HCT116 (cell line): ENCODE measurements at regions not wholly inside any gene's neighbourhood (a gene's known extent, or its start where the extent isn't known, plus 50 kb on each side); places are given as distances from the start of the nearest gene placed in this dataset.
A peak's percentile ranks its signal among the peaks of the same experiment; 100 is the strongest.

Experiments
- ATAC-seq: fragments of 200-7000 bp; cut with Tn5 transposase; 2 replicates; pipeline ENCODE4 v1.9.1; 2020; ENCODE audit warnings: mild to moderate bottlenecking, moderate library complexity
- BruUV-seq: library from RNA; stranded (reverse); fragments of 400-500 nt; replicated peaks from 2 replicates; lab custom pipeline; 2021; lab: Mats Ljungman, UMichigan
- CTCF ChIA-PET: fragments of 300-600 bp; sonication (Branson Sonifier 250); formaldehyde crosslinking; loops from one replicate; lab custom pipeline; 2021; ENCODE audit warnings: antibody characterized with exemption; lab: Charles Lee
- POLR2A ChIA-PET: fragments of 300-600, 350-600 bp; sonication (Branson Sonifier 250); formaldehyde crosslinking; loops from one replicate; lab custom pipeline; 2021; ENCODE audit warnings: antibody characterized with exemption; lab: Charles Lee
- RAD21 ChIA-PET, 2 experiments: fragments of 300-600 bp; sonication (Branson Sonifier 250); formaldehyde crosslinking; loops; one replicate each; lab custom pipeline; 2023; ENCODE audit warnings: low total read pairs in 2 of 2; ENCODE audit not compliant: uncharacterized antibody in 2 of 2, unreplicated experiment in 2 of 2, low non-redundant PET in 1 of 2; lab: Charles Lee
- DNase-seq: peaks from one replicate; pipeline ENCODE4 v3.0.0-alpha.2; 2010; ENCODE audit warnings: low read depth, low spot score
- H2AFZ ChIP-seq: fragments of 200-600 bp; shearing (Covaris generic), sonication (generic); 2 replicates; pipeline ENCODE4 v1.6.1; 2017; ENCODE audit warnings: low read depth, mixed run types, mixed read lengths, antibody characterized with exemption, low read length; ENCODE audit not compliant: poor library complexity, severe bottlenecking
- H3K27ac ChIP-seq: 2 replicates; pipeline ENCODE4 v1.5.1; 2012; ENCODE audit warnings: low read depth, low read length
- H3K27me3 ChIP-seq: fragments of 200-600 bp; sonication (generic); 2 replicates; pipeline ENCODE4 v1.6.1; 2016; ENCODE audit warnings: mixed run types, low read length, mixed read lengths; ENCODE audit not compliant: insufficient read depth
- H3K36me3 ChIP-seq, 2 experiments: fragments of 200-500 bp in 1 of 2; fragments of 200-600 bp in 1 of 2; sonication (Bioruptor generic) in 1 of 2; sonication (generic) in 1 of 2; 2 replicates each; pipeline versions ENCODE4 v1.5.1 to v1.6.1; 2014 to 2016; ENCODE audit warnings: low read length in 2 of 2, inconsistent platforms in 1 of 2, mixed read lengths in 1 of 2, mixed run types in 1 of 2; ENCODE audit not compliant: insufficient read depth in 2 of 2, control insufficient read depth in 1 of 2
- H3K4me1 ChIP-seq, 2 experiments: fragments of 200-600 bp in 1 of 2; sonication (generic) in 1 of 2; 2 replicates each; pipeline versions ENCODE4 v1.5.1 to v1.6.1; 2012 to 2017; ENCODE audit warnings: low read length in 2 of 2, inconsistent platforms in 1 of 2, mild to moderate bottlenecking in 1 of 2, mixed read lengths in 1 of 2, mixed run types in 1 of 2, moderate library complexity in 1 of 2; ENCODE audit not compliant: insufficient read depth in 2 of 2, control insufficient read depth in 1 of 2
- H3K4me2 ChIP-seq: fragments of 200-600 bp; sonication (generic); 2 replicates; pipeline ENCODE4 v1.6.1; 2017; ENCODE audit warnings: mixed run types, low read length, mixed read lengths
- H3K4me3 ChIP-seq, 2 experiments: fragments of 200-600 bp in 1 of 2; sonication (generic) in 1 of 2; replicated peaks in 1 of 2; 2 replicates each; pipeline ENCODE4 v1.5.1; 2011 to 2016; ENCODE audit warnings: low read length in 2 of 2, control low read depth in 1 of 2, low read depth in 1 of 2, mild to moderate bottlenecking in 1 of 2, mixed read lengths in 1 of 2, mixed run types in 1 of 2
- H3K79me2 ChIP-seq: fragments of 200-600 bp; sonication (generic); 2 replicates; pipeline ENCODE4 v1.6.1; 2017; ENCODE audit warnings: mild to moderate bottlenecking, mixed run types, low read length, moderate library complexity, mixed read lengths; ENCODE audit not compliant: insufficient read depth
- H3K9ac ChIP-seq: fragments of 200-600 bp; sonication (generic); 2 replicates; pipeline ENCODE4 v1.6.1; 2016; ENCODE audit warnings: low read length, mixed read lengths
- H3K9me2 ChIP-seq: fragments of 200-600 bp; sonication (generic), shearing (Covaris generic); 2 replicates; pipeline ENCODE4 v1.6.1; 2017; ENCODE audit warnings: mixed run types, mild to moderate bottlenecking, moderate library complexity; ENCODE audit not compliant: insufficient read depth
- H3K9me3 ChIP-seq, 2 experiments: fragments of 200-500 bp in 1 of 2; fragments of 200-600 bp in 1 of 2; sonication (Bioruptor generic) in 1 of 2; sonication (generic) in 1 of 2; 2 replicates each; pipeline ENCODE4 v1.6.1; 2014 to 2017; ENCODE audit warnings: low read length in 2 of 2, mixed read lengths in 2 of 2, inconsistent platforms in 1 of 2, low read depth in 1 of 2, mild to moderate bottlenecking in 1 of 2, mixed run types in 1 of 2, moderate library complexity in 1 of 2; ENCODE audit not compliant: control insufficient read depth in 1 of 2, insufficient read depth in 1 of 2
- H4K20me1 ChIP-seq: fragments of 200-600 bp; sonication (generic), shearing (Covaris generic); 2 replicates; pipeline ENCODE4 v1.6.1; 2017; ENCODE audit warnings: mixed run types, mild to moderate bottlenecking, moderate library complexity; ENCODE audit not compliant: insufficient read depth
- EGR1 ChIP-seq: IDR thresholded peaks from 2 replicates; pipeline ENCODE4 v1.6.1; 2012; ENCODE audit warnings: low read depth
- EZH2 ChIP-seq: fragments of 200-600 bp; sonication (generic); IDR thresholded peaks from 2 replicates; pipeline ENCODE4 v1.6.1; 2017; ENCODE audit warnings: antibody characterized with exemption, mixed run types
- FOSL1 ChIP-seq: IDR thresholded peaks from 2 replicates; pipeline ENCODE4 v1.6.1; 2012; ENCODE audit warnings: low read depth
- JUND ChIP-seq: IDR thresholded peaks from 2 replicates; pipeline ENCODE4 v1.6.1; 2012
- RAD21 ChIP-seq: IDR thresholded peaks from 2 replicates; pipeline ENCODE4 v1.6.1; 2012; ENCODE audit warnings: low read depth, mild to moderate bottlenecking
- SP1 ChIP-seq: IDR thresholded peaks from 2 replicates; pipeline ENCODE4 v1.6.1; 2012; ENCODE audit warnings: low read depth
- SRF ChIP-seq: IDR thresholded peaks from 2 replicates; pipeline ENCODE4 v1.6.1; 2012; ENCODE audit warnings: low read depth
- intact Hi-C: fragments of 100-400 bp; cut with micrococcal nuclease; formaldehyde crosslinking; loops from 2 replicates; pipeline ENCODE4 v1.10.0; 2022
- TF ChIP-seq, protein P1 (sequence below): IDR thresholded peaks from 2 replicates; pipeline ENCODE4 v1.6.1; 2012

DNA sequence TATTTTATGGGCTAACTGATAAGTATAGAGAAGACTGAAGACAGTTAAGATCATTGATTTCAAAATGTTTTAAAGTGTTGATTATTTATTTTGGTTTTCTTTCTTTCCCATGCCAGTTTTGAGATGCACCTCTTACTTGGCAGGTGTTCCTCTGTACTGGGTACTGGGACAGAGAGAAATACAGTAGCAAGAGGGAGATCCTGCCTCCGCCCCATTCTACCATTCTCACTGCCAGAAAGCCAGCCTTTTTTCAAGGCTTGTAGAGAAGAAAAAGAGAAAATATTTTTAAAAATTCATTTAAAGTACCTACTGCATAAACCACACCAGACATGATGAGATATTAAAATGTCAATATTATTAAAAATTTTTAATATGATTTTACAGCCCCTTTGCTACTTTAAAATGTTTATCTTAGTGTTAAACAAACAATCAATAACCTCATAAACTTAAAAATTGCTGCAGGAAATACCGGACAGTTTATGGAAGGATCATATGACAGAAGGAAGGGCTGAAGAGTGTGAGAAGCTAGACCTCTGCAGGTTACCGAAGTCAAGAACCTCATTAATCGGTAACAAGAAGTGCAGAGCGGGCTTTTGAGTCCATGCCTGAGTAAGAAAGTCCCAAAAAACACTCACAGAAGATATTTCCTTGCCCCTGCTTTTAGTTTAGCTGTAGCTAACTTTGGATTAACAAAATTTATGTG, 117.8 kb upstream of the ESR1 start:
- Histone ChIP-seq H3K79me2 (no peaks in the 10 kb centered on the region), H3K27ac (no peak overlapping the region), H3K9ac (no peak overlapping the region), H3K4me2 (no peak overlapping the region), H3K4me1 (no peaks in the 10 kb centered on the region), H4K20me1 (no peaks in the 10 kb centered on the region), H3K27me3 (no peaks in the 10 kb centered on the region), H3K9me3 (no peaks in the 10 kb centered on the region), H3K36me3 (no peaks in the 10 kb centered on the region), H3K4me3 (no peak overlapping the region), H2AFZ (no peak overlapping the region), H3K9me2 (no peaks in the 10 kb centered on the region)
- ChIA-PET CTCF (no interaction called here), RAD21 (no interaction called here), POLR2A (no interaction called here)
- intact Hi-C loops, result no loop called here
- no peak for TF ChIP-seq SP1
- TF ChIP-seq SRF, result no peak
- TF ChIP-seq FOSL1, result no peak
- TF ChIP-seq, protein P1, sequence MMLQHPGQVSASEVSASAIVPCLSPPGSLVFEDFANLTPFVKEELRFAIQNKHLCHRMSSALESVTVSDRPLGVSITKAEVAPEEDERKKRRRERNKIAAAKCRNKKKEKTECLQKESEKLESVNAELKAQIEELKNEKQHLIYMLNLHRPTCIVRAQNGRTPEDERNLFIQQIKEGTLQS, result no peak
- no peak for TF ChIP-seq JUND
- no peak for TF ChIP-seq EGR1
- no TSS peak for BruUV-seq
- ATAC-seq (no peak), DNase-seq (no peak)

DNA sequence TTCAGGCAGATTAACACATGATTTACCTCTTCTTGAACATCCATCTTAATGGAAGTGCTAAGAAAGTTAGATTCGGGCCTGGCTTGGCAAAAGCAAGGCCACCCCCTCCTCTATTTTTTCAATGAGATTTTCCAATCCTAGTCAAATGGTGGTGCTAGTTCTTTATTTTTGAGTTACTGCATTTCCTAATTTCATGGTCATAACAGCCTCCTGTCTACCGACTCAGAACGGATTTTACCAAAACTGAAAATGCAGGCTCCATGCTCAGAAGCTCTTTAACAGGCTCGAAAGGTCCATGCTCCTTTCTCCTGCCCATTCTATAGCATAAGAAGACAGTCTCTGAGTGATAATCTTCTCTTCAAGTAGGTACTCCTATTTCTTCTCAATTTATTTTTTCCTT, 117.2 kb upstream of the ESR1 start:
- Histone ChIP-seq H3K27me3 (no peaks in the 10 kb centered on the region), H3K4me3 (no peak overlapping the region), H3K4me2 (no peak overlapping the region), H3K9me2 (no peaks in the 10 kb centered on the region), H3K36me3 (no peaks in the 10 kb centered on the region), H3K79me2 (no peaks in the 10 kb centered on the region), H3K4me1 (peaks cover 0 to 5% of the 10 kb centered on the region in 2 experiments; a peak in 1 of 4 replicates), H2AFZ (no peak overlapping the region), H4K20me1 (no peaks in the 10 kb centered on the region), H3K9ac (no peak overlapping the region), H3K27ac (no peak overlapping the region), H3K9me3 (no peaks in the 10 kb centered on the region)
- BruUV-seq, result no TSS peak
- CTCF ChIA-PET, result interaction anchor here (0.9 kb wide), 2 partner anchors 14 to 434 kb away, joined by 3 to 4 read pairs; no protein-coding TSS in a partner anchor
- POLR2A ChIA-PET, result no interaction called here
- RAD21 ChIA-PET, result no interaction called here
- TF ChIP-seq RAD21 (peak; percentile 37), EZH2 (no peak)
- intact Hi-C loops, result no loop called here
- ATAC-seq (no peak), DNase-seq (no peak)
